Brain microvascular endothelial cell (primary cell): ENCODE measurements at regions not wholly inside any gene's neighbourhood (a gene's known extent, or its start where the extent isn't known, plus 50 kb on each side); places are given as distances from the start of the nearest gene placed in this dataset.

Experiments
- DNase-seq: peaks from one replicate; pipeline ENCODE4 v3.0.0-alpha.2; 2020
- H3K27ac ChIP-seq: fragments of 250-450 bp; sonication (Bioruptor Pico); 2 replicates; pipeline ENCODE4 v1.5.1; 2020; ENCODE audit warnings: mild to moderate bottlenecking, moderate library complexity
- H3K27me3 ChIP-seq: fragments of 250-450 bp; sonication (Bioruptor Pico); replicated peaks from 2 replicates; pipeline ENCODE4 v1.5.1; 2020; ENCODE audit warnings: mild to moderate bottlenecking
- H3K36me3 ChIP-seq: fragments of 250-450 bp; sonication (Bioruptor Pico); replicated peaks from 2 replicates; pipeline ENCODE4 v1.5.1; 2020; ENCODE audit warnings: mild to moderate bottlenecking
- H3K4me3 ChIP-seq: 2 replicates; pipeline ENCODE4 v1.5.1; 2011; ENCODE audit warnings: low read depth, mild to moderate bottlenecking, control low read depth, low read length, moderate library complexity
- in situ Hi-C: cut with HindIII; loops from 2 replicates; pipeline ENCODE4 v1.10.0; 2017; ENCODE audit warnings: low sequenced_read_pairs, low pct_ligation_motif_present
- TF ChIP-seq, protein P1 (sequence below): IDR thresholded peaks from 2 replicates; pipeline ENCODE4 v1.5.1; 2011; ENCODE audit warnings: low read depth, mild to moderate bottlenecking, moderate library complexity, low read length, control low read depth, inconsistent platforms; ENCODE audit errors: missing control alignments

DNA sequence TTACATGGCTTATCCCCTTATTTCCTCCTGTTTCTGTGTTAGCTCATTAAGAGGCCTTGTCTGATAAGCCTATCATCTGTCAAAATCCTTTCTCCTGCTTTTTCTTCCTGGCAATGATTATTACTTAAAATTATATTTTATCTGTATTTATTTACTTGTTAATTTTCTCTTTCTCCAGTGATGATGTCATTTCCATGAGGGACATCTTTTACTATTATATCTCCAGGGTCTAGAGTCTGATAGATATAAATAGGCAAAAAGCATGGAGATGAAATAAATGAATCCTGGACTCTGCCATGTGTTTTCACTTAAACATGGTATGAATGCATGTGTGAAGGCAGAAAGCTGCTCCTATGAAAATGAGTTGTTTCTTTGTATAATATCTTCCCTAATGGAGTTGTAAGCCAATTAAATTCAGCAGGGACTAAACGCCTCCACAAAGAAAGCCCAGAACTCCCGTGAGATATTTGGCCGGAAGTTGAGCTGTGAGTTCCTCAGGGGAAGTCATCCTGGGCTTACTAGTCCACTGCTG, 375.2 kb downstream of the TUSC7 start:
- in situ Hi-C loops = no loop called here
- Histone ChIP-seq H3K4me3 (no peak overlapping the region), H3K27ac (no peak overlapping the region), H3K27me3 (no peaks in the 10 kb centered on the region), H3K36me3 (no peaks in the 10 kb centered on the region)
- DNase-seq = no peak
- TF ChIP-seq, protein P1, sequence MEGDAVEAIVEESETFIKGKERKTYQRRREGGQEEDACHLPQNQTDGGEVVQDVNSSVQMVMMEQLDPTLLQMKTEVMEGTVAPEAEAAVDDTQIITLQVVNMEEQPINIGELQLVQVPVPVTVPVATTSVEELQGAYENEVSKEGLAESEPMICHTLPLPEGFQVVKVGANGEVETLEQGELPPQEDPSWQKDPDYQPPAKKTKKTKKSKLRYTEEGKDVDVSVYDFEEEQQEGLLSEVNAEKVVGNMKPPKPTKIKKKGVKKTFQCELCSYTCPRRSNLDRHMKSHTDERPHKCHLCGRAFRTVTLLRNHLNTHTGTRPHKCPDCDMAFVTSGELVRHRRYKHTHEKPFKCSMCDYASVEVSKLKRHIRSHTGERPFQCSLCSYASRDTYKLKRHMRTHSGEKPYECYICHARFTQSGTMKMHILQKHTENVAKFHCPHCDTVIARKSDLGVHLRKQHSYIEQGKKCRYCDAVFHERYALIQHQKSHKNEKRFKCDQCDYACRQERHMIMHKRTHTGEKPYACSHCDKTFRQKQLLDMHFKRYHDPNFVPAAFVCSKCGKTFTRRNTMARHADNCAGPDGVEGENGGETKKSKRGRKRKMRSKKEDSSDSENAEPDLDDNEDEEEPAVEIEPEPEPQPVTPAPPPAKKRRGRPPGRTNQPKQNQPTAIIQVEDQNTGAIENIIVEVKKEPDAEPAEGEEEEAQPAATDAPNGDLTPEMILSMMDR = no peak

DNA sequence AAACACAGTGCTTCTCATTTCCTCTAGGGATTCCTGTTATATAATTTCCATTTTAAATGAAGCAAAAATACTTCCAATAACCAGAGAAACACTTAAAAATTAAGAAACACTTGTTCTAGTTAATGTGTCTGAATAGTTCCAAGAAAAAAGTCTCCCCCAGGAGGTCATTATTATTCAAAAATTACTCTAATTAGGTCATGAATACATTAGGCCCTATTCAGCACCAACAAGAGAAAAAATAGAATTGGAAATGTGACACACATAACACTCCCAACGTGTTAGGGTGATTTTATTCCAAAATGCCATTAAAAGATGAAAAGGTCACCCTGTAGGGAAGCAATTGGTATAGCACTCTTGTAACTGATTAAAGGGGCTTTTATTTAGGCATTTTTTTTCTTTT, 382.1 kb downstream of the TUSC7 start:
- no peak overlapping the region for H3K4me3 ChIP-seq
- in situ Hi-C loops = no loop called here
- no peaks in the 10 kb centered on the region for H3K36me3 ChIP-seq
- TF ChIP-seq, protein P1 = no peak
- H3K27me3 ChIP-seq = no peaks in the 10 kb centered on the region
- DNase-seq = no peak
- H3K27ac ChIP-seq = no peak overlapping the region

DNA sequence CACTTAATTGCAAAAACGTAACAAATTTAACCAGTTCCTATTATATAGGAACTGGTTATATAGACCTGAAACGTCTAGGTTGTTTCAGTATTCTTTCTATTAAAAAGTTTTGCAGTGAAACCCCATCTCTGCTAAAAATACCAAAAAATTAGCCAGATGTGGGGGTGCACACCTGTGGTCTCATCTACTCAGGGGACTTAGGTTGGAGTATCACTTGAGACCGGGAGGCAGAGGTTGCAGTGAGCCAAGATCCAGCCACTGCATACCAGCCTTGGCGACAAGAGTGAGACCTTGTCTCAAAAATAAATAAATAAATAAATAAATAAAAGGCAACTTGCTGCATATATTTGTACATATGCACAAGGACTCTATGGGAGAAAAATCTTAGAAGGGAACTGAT, 387.0 kb downstream of the TUSC7 start:
- no peak overlapping the region for H3K4me3 ChIP-seq
- TF ChIP-seq, protein P1 = no peak
- in situ Hi-C loops = no loop called here
- H3K36me3 ChIP-seq = no peaks in the 10 kb centered on the region
- DNase-seq = no peak
- no peak overlapping the region for H3K27ac ChIP-seq
- H3K27me3 ChIP-seq = no peaks in the 10 kb centered on the region

DNA sequence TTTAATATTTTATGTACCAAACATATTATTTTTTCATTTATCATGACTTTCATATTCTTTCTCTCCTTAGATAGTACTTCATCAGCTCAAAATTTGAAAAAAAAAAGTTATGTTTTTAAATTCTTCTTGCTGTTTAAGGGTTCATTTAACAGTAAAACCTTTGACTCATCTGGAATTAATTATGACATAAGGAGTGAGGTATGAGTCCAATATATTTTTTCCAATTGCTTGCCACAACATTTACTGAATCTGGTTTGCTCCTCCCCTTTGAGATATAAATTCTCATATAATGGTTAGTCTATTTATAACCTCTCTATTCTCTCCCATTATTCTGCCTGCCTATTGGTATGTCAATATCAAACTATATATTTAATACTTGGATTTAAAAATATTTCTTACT, 387.8 kb downstream of the TUSC7 start:
- Histone ChIP-seq H3K27ac (no peak overlapping the region), H3K4me3 (no peak overlapping the region), H3K27me3 (no peaks in the 10 kb centered on the region), H3K36me3 (no peaks in the 10 kb centered on the region)
- TF ChIP-seq, protein P1 = no peak
- in situ Hi-C loops = no loop called here
- DNase-seq = no peak

DNA sequence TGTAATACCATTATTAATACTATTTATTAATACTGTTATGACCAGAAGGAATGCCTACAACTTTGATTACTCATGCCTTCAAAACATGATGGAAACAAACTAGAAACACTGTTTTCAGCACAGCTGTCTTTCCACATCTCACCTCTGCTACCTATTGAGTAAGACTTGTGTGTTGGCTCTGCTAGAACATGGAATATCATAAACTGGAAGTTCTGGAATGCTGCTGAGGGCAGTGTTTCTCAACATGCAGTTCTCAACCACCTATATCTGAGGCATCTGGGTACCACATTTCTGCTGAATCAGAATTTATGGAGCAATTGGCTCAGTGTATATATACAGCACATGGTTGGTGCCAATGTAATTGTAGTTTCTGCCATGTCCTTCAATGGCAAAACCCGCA, 392.1 kb downstream of the TUSC7 start:
- TF ChIP-seq, protein P1 = no peak
- in situ Hi-C loops = no loop called here
- no peak for DNase-seq
- no peaks in the 10 kb centered on the region for H3K27me3 ChIP-seq
- H3K27ac ChIP-seq = no peak overlapping the region
- no peaks in the 10 kb centered on the region for H3K36me3 ChIP-seq
- H3K4me3 ChIP-seq = no peak overlapping the region

DNA sequence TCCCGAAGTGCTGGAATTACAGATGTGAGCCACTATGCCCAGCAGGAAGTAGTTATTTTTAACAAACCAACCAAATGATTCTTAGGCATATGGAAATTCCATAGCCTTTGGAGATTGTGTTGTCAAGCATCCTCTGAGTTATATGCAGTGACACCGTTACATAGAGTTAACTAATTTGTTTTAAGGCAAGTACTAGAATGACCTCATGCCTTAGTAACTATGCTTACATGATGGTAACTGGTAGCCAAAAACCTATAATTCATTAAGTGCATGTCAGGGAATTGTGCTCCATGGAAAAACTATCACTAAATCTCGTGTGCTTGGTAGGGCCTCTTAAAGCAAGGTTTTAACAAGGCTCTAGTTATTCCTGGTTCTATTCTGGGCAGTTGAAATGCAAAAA, 392.8 kb downstream of the TUSC7 start:
- no peak overlapping the region for H3K4me3 ChIP-seq
- H3K27ac ChIP-seq = no peak overlapping the region
- no peaks in the 10 kb centered on the region for H3K27me3 ChIP-seq
- TF ChIP-seq, protein P1 = no peak
- in situ Hi-C loops = no loop called here
- DNase-seq = no peak
- no peaks in the 10 kb centered on the region for H3K36me3 ChIP-seq
